ENCODE measurements at regions not wholly inside any gene's neighbourhood (a gene's known extent, or its start where the extent isn't known, plus 50 kb on each side); places are given as distances from the start of the nearest gene placed in this dataset.

- POLR2A ChIA-PET: no interaction called here
- H3K9me3 Mint-ChIP-seq (ENCODE audit: unreplicated experiment): no peaks in the 10 kb centered on the region
- H3K4me1 Mint-ChIP-seq (ENCODE audit: insufficient read depth, unreplicated experiment): peaks cover 21% of the 10 kb centered on the region
Observed at GRCh38 chr1:38733761-38734160, 125.8 kb downstream of the RRAGC start.

GRCh38 chr1:38730511-38731397 lies 128.8 kb downstream of the RRAGC start:
- no peaks in the 10 kb centered on the region for H3K36me3 Mint-ChIP-seq (ENCODE audit: insufficient read depth, unreplicated experiment)
- no peak overlapping the region for H3K4me3 Mint-ChIP-seq (ENCODE audit: unreplicated experiment)
- H3K4me1 Mint-ChIP-seq (ENCODE audit: insufficient read depth, unreplicated experiment): peaks cover 25% of the 10 kb centered on the region
- TF ChIP-seq CTCF (IDR thresholded peaks at IDR 0.05; ENCODE audit: unreplicated experiment): no peak
- H3K9me3 Mint-ChIP-seq (ENCODE audit: unreplicated experiment): no peaks in the 10 kb centered on the region
- peaks cover 27% of the 10 kb centered on the region for H3K27me3 Mint-ChIP-seq (ENCODE audit: insufficient read depth, unreplicated experiment)
- no TSS peak for BruUV-seq (replicated peaks)
- POLR2A ChIA-PET: interaction anchor here (1.2 kb wide), 1 partner anchor 13 kb away, joined by 4 read pairs; no protein-coding TSS in a partner anchor
- peak overlapping the region; percentile 35 for H3K27ac Mint-ChIP-seq (ENCODE audit: low read depth, unreplicated experiment)
- CTCF ChIA-PET: no interaction called here
- peak; percentile 89 for DNase-seq (ENCODE audit: unreplicated experiment)
- intact Hi-C loops (cut with micrococcal nuclease): no loop called here

More at GRCh38 chr1:38733761-38734160, 125.8 kb downstream of the RRAGC start:
- BruUV-seq (replicated peaks): no TSS peak
- CTCF ChIA-PET: no interaction called here
- no peak for TF ChIP-seq CTCF (IDR thresholded peaks at IDR 0.05; ENCODE audit: unreplicated experiment)
- DNase-seq (ENCODE audit: unreplicated experiment): peak; percentile 38
- no peak overlapping the region for H3K4me3 Mint-ChIP-seq (ENCODE audit: unreplicated experiment)
- no peaks in the 10 kb centered on the region for H3K36me3 Mint-ChIP-seq (ENCODE audit: insufficient read depth, unreplicated experiment)
- no peak overlapping the region for H3K27ac Mint-ChIP-seq (ENCODE audit: low read depth, unreplicated experiment)
- intact Hi-C loops (cut with micrococcal nuclease): no loop called here
- peaks cover 27% of the 10 kb centered on the region for H3K27me3 Mint-ChIP-seq (ENCODE audit: insufficient read depth, unreplicated experiment)

GRCh38 chr1:38728585-38728908 lies 131.0 kb downstream of the RRAGC start:
- BruUV-seq (replicated peaks): no TSS peak
- H3K27me3 Mint-ChIP-seq (ENCODE audit: insufficient read depth, unreplicated experiment): peaks cover 25% of the 10 kb centered on the region

More at GRCh38 chr1:38728585-38728908, 131.0 kb downstream of the RRAGC start:
- no peak overlapping the region for H3K4me3 Mint-ChIP-seq (ENCODE audit: unreplicated experiment)
- no peak for TF ChIP-seq CTCF (IDR thresholded peaks at IDR 0.05; ENCODE audit: unreplicated experiment)
- ChIA-PET CTCF (interaction anchor here (0.6 kb wide), 1 partner anchor 16 kb away, joined by 3 read pairs; no protein-coding TSS in a partner anchor), POLR2A (no interaction called here)
- DNase-seq (ENCODE audit: unreplicated experiment): no peak
- no peaks in the 10 kb centered on the region for H3K9me3 Mint-ChIP-seq (ENCODE audit: unreplicated experiment)
- peaks cover 21% of the 10 kb centered on the region for H3K4me1 Mint-ChIP-seq (ENCODE audit: insufficient read depth, unreplicated experiment)
- H3K36me3 Mint-ChIP-seq (ENCODE audit: insufficient read depth, unreplicated experiment): no peaks in the 10 kb centered on the region
- intact Hi-C loops (cut with micrococcal nuclease): no loop called here
- no peak overlapping the region for H3K27ac Mint-ChIP-seq (ENCODE audit: low read depth, unreplicated experiment)
